Fibroblast of mammary gland (primary cell): ENCODE measurements at regions not wholly inside any gene's neighbourhood (a gene's known extent, or its start where the extent isn't known, plus 50 kb on each side); places are given as distances from the start of the nearest gene placed in this dataset.

ENCODE experiments used
- DNase-seq: peaks from one replicate; pipeline ENCODE4 v3.0.0-alpha.2; 2010; ENCODE audit warnings: low read depth
- H3K4me3 ChIP-seq: 2 replicates; pipeline ENCODE4 v1.5.1; 2011; ENCODE audit warnings: low read depth, mild to moderate bottlenecking, low read length, moderate library complexity; ENCODE audit not compliant: control insufficient read depth
- TF ChIP-seq, protein P1 (sequence below): conservative IDR thresholded peaks from 2 replicates; pipeline ENCODE4 v1.5.1; 2011; ENCODE audit warnings: low read depth, low read length, inconsistent platforms; ENCODE audit not compliant: control insufficient read depth, insufficient read depth

DNA sequence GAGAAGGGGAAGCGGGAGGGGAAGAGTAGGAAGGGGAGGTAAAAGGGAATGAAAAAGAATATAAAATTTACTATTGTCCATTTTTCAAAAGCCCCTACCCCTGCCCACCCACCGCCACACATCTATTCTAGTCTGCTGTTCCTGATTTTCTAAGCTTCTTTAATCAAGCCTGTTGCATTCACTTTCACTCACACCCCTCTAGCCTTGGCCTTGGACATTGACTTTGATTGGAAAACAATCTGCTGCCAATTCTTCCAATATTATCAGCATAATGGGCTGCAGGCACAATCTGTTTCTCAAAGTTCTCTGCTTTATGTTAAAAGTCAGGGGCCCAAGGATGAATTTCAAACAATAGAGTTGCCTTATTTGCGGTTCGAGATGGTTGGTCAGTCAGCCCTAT, 281.2 kb downstream of the SETD4 start:
- TF ChIP-seq, protein P1, sequence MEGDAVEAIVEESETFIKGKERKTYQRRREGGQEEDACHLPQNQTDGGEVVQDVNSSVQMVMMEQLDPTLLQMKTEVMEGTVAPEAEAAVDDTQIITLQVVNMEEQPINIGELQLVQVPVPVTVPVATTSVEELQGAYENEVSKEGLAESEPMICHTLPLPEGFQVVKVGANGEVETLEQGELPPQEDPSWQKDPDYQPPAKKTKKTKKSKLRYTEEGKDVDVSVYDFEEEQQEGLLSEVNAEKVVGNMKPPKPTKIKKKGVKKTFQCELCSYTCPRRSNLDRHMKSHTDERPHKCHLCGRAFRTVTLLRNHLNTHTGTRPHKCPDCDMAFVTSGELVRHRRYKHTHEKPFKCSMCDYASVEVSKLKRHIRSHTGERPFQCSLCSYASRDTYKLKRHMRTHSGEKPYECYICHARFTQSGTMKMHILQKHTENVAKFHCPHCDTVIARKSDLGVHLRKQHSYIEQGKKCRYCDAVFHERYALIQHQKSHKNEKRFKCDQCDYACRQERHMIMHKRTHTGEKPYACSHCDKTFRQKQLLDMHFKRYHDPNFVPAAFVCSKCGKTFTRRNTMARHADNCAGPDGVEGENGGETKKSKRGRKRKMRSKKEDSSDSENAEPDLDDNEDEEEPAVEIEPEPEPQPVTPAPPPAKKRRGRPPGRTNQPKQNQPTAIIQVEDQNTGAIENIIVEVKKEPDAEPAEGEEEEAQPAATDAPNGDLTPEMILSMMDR = no peak
- DNase-seq = no peak
- H3K4me3 ChIP-seq = no peak overlapping the region

DNA sequence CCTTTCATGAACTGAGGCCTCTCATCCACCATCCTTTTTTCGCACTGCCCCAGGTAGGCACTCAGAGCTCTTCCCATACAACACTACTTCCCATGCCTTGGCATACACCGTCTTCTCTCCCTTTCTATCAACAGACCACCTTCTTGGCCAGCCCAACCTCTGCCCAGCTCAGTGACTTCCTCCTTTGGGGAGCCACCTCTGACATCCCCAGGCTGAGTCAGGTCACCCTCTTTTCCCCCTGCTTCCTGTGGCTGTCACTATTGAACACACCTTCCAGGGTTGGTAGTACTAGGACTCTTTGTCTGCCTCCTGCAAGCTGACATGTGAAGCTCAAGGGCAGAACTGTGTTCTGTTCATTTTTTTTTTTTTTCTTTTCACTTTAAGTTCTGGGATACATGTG, 283.2 kb downstream of the SETD4 start:
- H3K4me3 ChIP-seq = no peak overlapping the region
- no peak for DNase-seq
- TF ChIP-seq, protein P1 = no peak

DNA sequence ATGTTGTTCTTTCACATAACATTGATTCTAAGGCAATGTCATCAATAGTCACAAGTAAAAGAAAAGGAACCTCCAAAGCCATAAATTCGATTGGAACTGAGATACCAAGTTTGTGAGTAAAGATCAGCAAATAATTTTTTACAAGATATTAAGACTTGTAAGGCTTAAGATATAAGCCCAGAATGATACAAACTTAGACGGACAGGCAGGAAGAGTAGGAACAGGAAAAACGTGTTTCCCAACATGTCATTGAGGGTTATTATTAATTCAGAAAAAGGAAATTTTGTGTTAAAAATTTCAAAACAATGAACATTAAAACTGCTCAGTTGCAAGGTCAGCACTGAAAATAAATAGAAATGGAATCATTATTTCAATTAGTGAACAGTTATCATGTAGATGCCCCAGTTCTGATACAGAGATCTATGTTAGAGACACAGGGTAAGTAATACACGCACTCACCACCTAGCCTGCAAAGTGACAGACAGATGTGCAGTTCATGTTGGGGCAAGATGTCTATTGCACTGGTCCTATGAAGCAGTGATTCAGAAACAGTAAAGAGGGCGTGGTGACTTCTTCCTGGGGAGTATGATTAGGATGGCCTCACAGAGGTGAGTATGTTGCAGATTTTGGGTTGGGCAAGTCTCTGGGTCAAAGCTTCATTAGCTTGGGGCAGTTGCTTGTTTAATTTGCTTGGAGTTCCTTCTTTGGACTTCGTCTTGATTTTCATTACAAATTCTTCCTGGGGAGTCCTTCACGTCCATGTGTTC, 284.4 kb downstream of the SETD4 start:
- no peak overlapping the region for H3K4me3 ChIP-seq
- TF ChIP-seq, protein P1 = no peak
- no peak for DNase-seq

DNA sequence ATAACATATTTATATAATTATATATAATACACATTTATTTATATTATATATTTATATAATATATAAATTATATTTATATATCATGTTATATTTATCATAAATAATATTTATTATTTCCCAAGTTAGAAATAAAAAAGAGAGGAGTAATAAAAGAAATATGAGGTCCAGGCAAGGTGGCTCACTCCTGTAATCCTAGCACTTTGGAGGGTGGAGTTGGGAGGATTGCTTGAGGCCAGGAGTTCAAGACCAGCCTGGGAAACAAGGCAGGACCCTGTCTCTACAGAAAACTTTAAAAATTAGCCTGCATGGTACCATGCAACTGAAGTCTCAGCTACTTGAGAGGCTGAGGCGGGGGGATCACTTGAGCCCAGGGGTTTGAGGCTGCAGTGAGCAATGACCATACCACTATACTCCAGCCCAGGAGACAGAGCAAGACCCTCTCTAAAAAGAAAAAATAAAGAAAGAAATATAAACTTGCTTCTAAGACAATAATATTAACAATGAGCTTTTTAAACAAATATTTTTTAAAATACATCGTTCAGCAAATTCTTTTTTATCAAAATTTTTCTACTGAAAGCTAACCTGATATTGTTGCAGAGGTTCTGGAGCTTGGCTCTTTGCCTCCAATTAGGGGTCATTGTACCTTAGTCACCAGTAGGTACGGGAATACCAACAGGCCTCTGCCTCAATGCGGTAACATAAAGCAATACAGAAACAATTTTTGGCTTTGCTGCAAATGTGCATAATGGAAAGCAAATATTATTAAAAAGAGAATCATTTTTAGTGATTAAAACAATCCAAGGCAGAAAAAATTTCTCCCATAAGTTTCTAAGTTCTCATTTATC, 290.0 kb downstream of the SETD4 start:
- no peak for DNase-seq
- H3K4me3 ChIP-seq = no peak overlapping the region
- TF ChIP-seq, protein P1 = no peak

DNA sequence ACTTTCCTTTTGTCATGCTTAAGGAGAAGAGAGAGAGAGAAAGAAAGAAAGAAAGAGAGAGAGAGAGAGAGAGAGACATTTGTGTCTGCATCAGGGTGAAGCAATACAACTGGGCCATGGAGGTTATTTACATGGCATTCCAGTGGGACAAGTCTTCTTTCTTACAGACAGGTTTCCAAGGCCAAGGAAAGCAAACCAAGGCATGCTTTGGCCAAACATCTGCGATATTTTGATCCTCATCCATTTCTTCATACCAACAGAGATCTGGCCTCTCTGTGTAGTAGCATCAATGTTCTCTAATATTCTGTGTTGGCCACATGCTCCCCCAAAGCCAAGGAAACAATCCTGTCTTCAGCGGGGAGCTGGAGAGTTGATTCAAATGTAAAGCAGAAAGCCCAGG, 292.1 kb downstream of the SETD4 start:
- DNase-seq = no peak
- TF ChIP-seq, protein P1 = no peak
- H3K4me3 ChIP-seq = no peak overlapping the region

DNA sequence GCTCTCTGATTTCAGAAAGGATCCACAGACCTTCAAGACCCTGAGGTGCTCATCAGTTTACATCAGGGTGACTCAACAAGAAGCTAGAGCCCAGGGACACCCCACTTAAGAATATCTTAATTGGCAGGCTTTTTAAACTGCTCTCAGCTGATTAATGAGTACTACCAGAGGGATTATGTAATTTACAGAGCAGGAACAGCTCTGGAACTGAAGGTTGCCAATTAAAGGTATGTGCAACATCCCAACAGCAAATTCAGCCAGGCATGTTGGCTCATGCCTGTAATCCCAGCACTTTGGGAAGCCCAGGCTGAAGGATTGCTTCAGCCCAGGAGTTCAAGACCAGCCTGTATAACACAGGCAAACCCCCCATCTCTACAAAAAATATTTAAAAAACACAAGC, 295.7 kb downstream of the SETD4 start:
- no peak overlapping the region for H3K4me3 ChIP-seq
- TF ChIP-seq, protein P1 = no peak
- no peak for DNase-seq
